Left ventricle myocardium inferior (tissue), 1 donor: ENCODE measurements at regions not wholly inside any gene's neighbourhood (a gene's known extent, or its start where the extent isn't known, plus 50 kb on each side); places are given as distances from the start of the nearest gene placed in this dataset.
A peak's percentile ranks its signal among the peaks of the same experiment; 100 is the strongest.

Experiments used
- DNase-seq: peaks from one replicate; pipeline ENCODE4 v3.0.0-alpha.2; 2020
- H3K27ac ChIP-seq: fragments of 200-600 bp; replicated peaks from 2 replicates; pipeline ENCODE4 v1.8.0; 2021
- H3K27me3 ChIP-seq: fragments of 200-600 bp; 2 replicates; pipeline ENCODE4 v1.8.0; 2021; ENCODE audit warnings: low read depth
- H3K36me3 ChIP-seq: fragments of 200-600 bp; 2 replicates; pipeline ENCODE4 v1.8.0; 2021
- H3K4me1 ChIP-seq: fragments of 200-600 bp; 2 replicates; pipeline ENCODE4 v1.8.0; 2021
- H3K4me3 ChIP-seq: fragments of 200-600 bp; 2 replicates; pipeline ENCODE4 v1.8.0; 2021; ENCODE audit warnings: mild to moderate bottlenecking, moderate library complexity
- H3K9me3 ChIP-seq: fragments of 200-600 bp; replicated peaks from 2 replicates; pipeline ENCODE4 v1.8.0; 2021
- CTCF ChIP-seq: fragments of 200-600 bp; IDR thresholded peaks from 2 replicates; pipeline ENCODE4 v1.8.0; 2021; ENCODE audit warnings: antibody characterized with exemption, mild to moderate bottlenecking, borderline replicate concordance
- intact Hi-C: fragments of 100-400 bp; cut with micrococcal nuclease; formaldehyde crosslinking; loops from one replicate; pipeline ENCODE4 v1.11.0; 2022
- donor health status: DM: no; HTN: yes; CAD: no; lungs with severe emphysema.

GRCh38 chr7:140283472-140283871 is 106.7 kb upstream of the KDM7A start:
- no peaks in the 10 kb centered on the region for H3K27me3 ChIP-seq
- intact Hi-C loops = no loop called here
- no peaks in the 10 kb centered on the region for H3K4me1 ChIP-seq
- DNase-seq = no peak
- no peaks in the 10 kb centered on the region for H3K9me3 ChIP-seq
- H3K27ac ChIP-seq = no peak overlapping the region
- H3K36me3 ChIP-seq = no peaks in the 10 kb centered on the region
- no peak for TF ChIP-seq CTCF
- H3K4me3 ChIP-seq = no peak overlapping the region

- no peaks in the 10 kb centered on the region for H3K27me3 ChIP-seq
- no peaks in the 10 kb centered on the region for H3K36me3 ChIP-seq
- intact Hi-C loops = no loop called here
- no peak for TF ChIP-seq CTCF
- DNase-seq = no peak
- H3K4me1 ChIP-seq = no peaks in the 10 kb centered on the region
- H3K9me3 ChIP-seq = no peaks in the 10 kb centered on the region
- H3K4me3 ChIP-seq = no peak overlapping the region
- H3K27ac ChIP-seq = no peak overlapping the region
Observed at GRCh38 chr7:140281960-140282359, 105.2 kb upstream of the KDM7A start.

GRCh38 chr7:140281255-140281654 is 104.5 kb upstream of the KDM7A start:
- Histone ChIP-seq H3K9me3 (no peaks in the 10 kb centered on the region), H3K27ac (no peak overlapping the region), H3K27me3 (no peaks in the 10 kb centered on the region), H3K36me3 (no peaks in the 10 kb centered on the region), H3K4me1 (no peaks in the 10 kb centered on the region), H3K4me3 (no peak overlapping the region)
- TF ChIP-seq CTCF = no peak
- DNase-seq = no peak
- intact Hi-C loops = no loop called here

GRCh38 chr7:140276001-140276400 is 99.2 kb upstream of the KDM7A start:
- intact Hi-C loops = no loop called here
- peaks cover 18% of the 10 kb centered on the region for H3K4me1 ChIP-seq
- H3K36me3 ChIP-seq = no peaks in the 10 kb centered on the region
- no peaks in the 10 kb centered on the region for H3K9me3 ChIP-seq
- peak overlapping the region; percentile 16 for H3K27ac ChIP-seq
- no peak for TF ChIP-seq CTCF
- H3K4me3 ChIP-seq = peak overlapping the region; percentile 45
- H3K27me3 ChIP-seq = no peaks in the 10 kb centered on the region
- no peak for DNase-seq

- DNase-seq = no peak
- intact Hi-C loops = no loop called here
- Histone ChIP-seq H3K27ac (peak overlapping the region; percentile 16), H3K27me3 (no peaks in the 10 kb centered on the region), H3K36me3 (no peaks in the 10 kb centered on the region), H3K4me1 (peaks cover 18% of the 10 kb centered on the region), H3K4me3 (peak overlapping the region; percentile 45), H3K9me3 (no peaks in the 10 kb centered on the region)
- no peak for TF ChIP-seq CTCF
Observed at GRCh38 chr7:140275069-140275965, 98.5 kb upstream of the KDM7A start.
